Neural cell (in vitro differentiated cells): ENCODE measurements at regions not wholly inside any gene's neighbourhood (a gene's known extent, or its start where the extent isn't known, plus 50 kb on each side); places are given as distances from the start of the nearest gene placed in this dataset.

Experiments used
- H2AFZ ChIP-seq: fragments of 200-600, 300-800 bp; sonication (generic), shearing (Covaris generic); 2 replicates; pipeline ENCODE4 v1.6.0; 2014; ENCODE audit warnings: low read depth, mild to moderate bottlenecking, antibody characterized with exemption, low read length, moderate library complexity
- H3F3A ChIP-seq: fragments of 200-600 bp; shearing (Covaris generic); 2 replicates; pipeline ENCODE4 v1.6.1; 2016; ENCODE audit warnings: mild to moderate bottlenecking, moderate library complexity, mixed read lengths, antibody characterized with exemption, low read length; ENCODE audit not compliant: insufficient read depth, poor library complexity, severe bottlenecking
- H3K27ac ChIP-seq: fragments of 200-600, 300-800 bp; sonication (generic), shearing (Covaris generic); 2 replicates; pipeline ENCODE4 v1.5.1; 2014; ENCODE audit warnings: mild to moderate bottlenecking, low read length, moderate library complexity
- H3K27me3 ChIP-seq: fragments of 300-800, 200-600 bp; sonication (generic), shearing (Covaris generic); 2 replicates; pipeline ENCODE4 v1.6.0; 2014; ENCODE audit warnings: mild to moderate bottlenecking, low read depth, low read length, moderate library complexity; ENCODE audit not compliant: insufficient read depth
- H3K36me3 ChIP-seq: fragments of 300-800, 200-600 bp; sonication (generic), shearing (Covaris generic); 2 replicates; pipeline ENCODE4 v1.5.1; 2014; ENCODE audit warnings: mild to moderate bottlenecking, antibody characterized with exemption, low read length, moderate library complexity; ENCODE audit not compliant: insufficient read depth
- H3K4me2 ChIP-seq: fragments of 300-800, 200-600 bp; sonication (generic), shearing (Covaris generic); 2 replicates; pipeline ENCODE4 v1.6.0; 2014; ENCODE audit warnings: mild to moderate bottlenecking, low read length
- H3K4me3 ChIP-seq: fragments of 300-800, 200-600 bp; sonication (generic), shearing (Covaris generic); 2 replicates; pipeline ENCODE4 v1.5.1; 2014; ENCODE audit warnings: mild to moderate bottlenecking, low read length, moderate library complexity
- H3K79me2 ChIP-seq: fragments of 200-600 bp; shearing (Covaris generic); replicated peaks from 2 replicates; pipeline ENCODE4 v1.6.0; 2014; ENCODE audit warnings: mild to moderate bottlenecking, low read length, moderate library complexity; ENCODE audit not compliant: insufficient read depth
- H3K9ac ChIP-seq: fragments of 300-800, 200-600 bp; sonication (generic), shearing (Covaris generic); 2 replicates; pipeline ENCODE4 v1.6.1; 2016; ENCODE audit warnings: mild to moderate bottlenecking, low read length, mixed read lengths
- H3K9me2 ChIP-seq: fragments of 200-600 bp; shearing (Covaris generic); 2 replicates; pipeline ENCODE4 v1.6.1; 2016; ENCODE audit warnings: mild to moderate bottlenecking, low read length, mixed read lengths; ENCODE audit not compliant: insufficient read depth
- H3K9me3 ChIP-seq: fragments of 200-600, 300-800 bp; sonication (generic), shearing (Covaris generic); 2 replicates; pipeline ENCODE4 v1.6.1; 2016; ENCODE audit warnings: mild to moderate bottlenecking, mixed run types, low read length, moderate library complexity, mixed read lengths
- H4K20me1 ChIP-seq: fragments of 200-600 bp; shearing (Covaris generic); 2 replicates; pipeline ENCODE4 v1.6.1; 2016; ENCODE audit warnings: mild to moderate bottlenecking, mixed run types; ENCODE audit not compliant: insufficient read depth
- EP300 ChIP-seq: fragments of 450-650 bp; conservative IDR thresholded peaks from 2 replicates; pipeline ENCODE4 v1.6.1; 2014; ENCODE audit warnings: antibody characterized with exemption, mild to moderate bottlenecking, moderate library complexity; ENCODE audit not compliant: poor library complexity, severe bottlenecking
- EZH2 ChIP-seq: fragments of 200-600, 300-800 bp; shearing (Covaris generic), sonication (generic); IDR thresholded peaks from 2 replicates; pipeline ENCODE4 v1.6.1; 2014; ENCODE audit warnings: antibody characterized with exemption, low read length, borderline replicate concordance, mild to moderate bottlenecking; ENCODE audit not compliant: insufficient read depth, poor library complexity, severe bottlenecking
- MXI1 ChIP-seq: fragments of 450-650 bp; conservative IDR thresholded peaks from 2 replicates; pipeline ENCODE4 v1.6.1; 2014; ENCODE audit warnings: antibody characterized with exemption, mild to moderate bottlenecking; ENCODE audit not compliant: poor library complexity, severe bottlenecking
- POLR2AphosphoS5 ChIP-seq: IDR thresholded peaks from 2 replicates; pipeline ENCODE4 v1.6.1; 2012
- RAD21 ChIP-seq: fragments of 450-650 bp; conservative IDR thresholded peaks from 2 replicates; pipeline ENCODE4 v1.6.1; 2014; ENCODE audit warnings: antibody characterized with exemption, mild to moderate bottlenecking, moderate library complexity
- SMC3 ChIP-seq: fragments of 450-650 bp; conservative IDR thresholded peaks from 2 replicates; pipeline ENCODE4 v1.6.1; 2014; ENCODE audit warnings: antibody characterized with exemption, mild to moderate bottlenecking, moderate library complexity; ENCODE audit not compliant: poor library complexity
- TAF1 ChIP-seq: IDR thresholded peaks from 2 replicates; pipeline ENCODE4 v1.6.1; 2012; ENCODE audit warnings: low read depth
- TF ChIP-seq, protein P1 (sequence below): fragments of 450-650 bp; IDR thresholded peaks from 2 replicates; pipeline ENCODE4 v1.5.1; 2014; ENCODE audit warnings: antibody characterized with exemption, mild to moderate bottlenecking, moderate library complexity; ENCODE audit not compliant: poor library complexity, severe bottlenecking
- TF ChIP-seq, protein P2 (sequence below): IDR thresholded peaks from 2 replicates; pipeline ENCODE4 v1.6.1; 2012; ENCODE audit warnings: borderline replicate concordance

DNA sequence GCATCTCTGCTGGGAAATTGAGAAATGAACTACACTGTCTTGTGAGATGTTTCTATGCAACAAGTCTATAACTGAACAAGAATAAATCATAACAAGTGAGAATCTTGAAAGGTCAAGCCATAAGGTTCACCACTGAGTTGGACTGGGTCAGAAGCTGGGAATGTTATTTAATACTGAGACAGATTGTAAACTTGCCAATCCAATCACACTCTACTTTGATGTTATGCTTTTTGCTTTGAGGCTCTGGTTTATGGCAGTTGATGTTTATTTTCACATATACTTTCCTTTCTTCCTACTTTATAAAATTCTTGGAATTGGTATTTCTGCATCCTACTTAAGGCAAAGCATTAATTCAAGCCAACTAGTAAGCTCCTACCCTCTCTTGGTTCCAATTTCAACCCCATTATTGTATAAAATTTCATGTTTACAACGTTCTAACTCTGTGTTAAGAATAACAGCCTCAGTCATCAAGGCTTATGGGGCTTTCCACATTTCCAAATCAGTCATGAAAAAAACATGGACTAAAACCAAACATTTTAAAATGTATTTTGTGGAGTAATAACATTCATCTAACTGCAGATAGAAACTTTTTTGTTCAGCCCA lies 533.4 kb downstream of the NYAP2 start:
- no peak overlapping the region for H3K27ac ChIP-seq
- no peak overlapping the region for H3K4me3 ChIP-seq
- H3K9ac ChIP-seq = no peak overlapping the region
- no peaks in the 10 kb centered on the region for H3F3A ChIP-seq
- no peaks in the 10 kb centered on the region for H3K27me3 ChIP-seq
- H3K9me3 ChIP-seq = no peaks in the 10 kb centered on the region
- H3K4me2 ChIP-seq = no peak overlapping the region
- no peak overlapping the region for H2AFZ ChIP-seq
- H4K20me1 ChIP-seq = no peaks in the 10 kb centered on the region
- H3K9me2 ChIP-seq = no peaks in the 10 kb centered on the region
- H3K36me3 ChIP-seq = no peaks in the 10 kb centered on the region
- TF ChIP-seq EZH2 (no peak), MXI1 (no peak), POLR2AphosphoS5 (no peak)
- TF ChIP-seq, protein P1, sequence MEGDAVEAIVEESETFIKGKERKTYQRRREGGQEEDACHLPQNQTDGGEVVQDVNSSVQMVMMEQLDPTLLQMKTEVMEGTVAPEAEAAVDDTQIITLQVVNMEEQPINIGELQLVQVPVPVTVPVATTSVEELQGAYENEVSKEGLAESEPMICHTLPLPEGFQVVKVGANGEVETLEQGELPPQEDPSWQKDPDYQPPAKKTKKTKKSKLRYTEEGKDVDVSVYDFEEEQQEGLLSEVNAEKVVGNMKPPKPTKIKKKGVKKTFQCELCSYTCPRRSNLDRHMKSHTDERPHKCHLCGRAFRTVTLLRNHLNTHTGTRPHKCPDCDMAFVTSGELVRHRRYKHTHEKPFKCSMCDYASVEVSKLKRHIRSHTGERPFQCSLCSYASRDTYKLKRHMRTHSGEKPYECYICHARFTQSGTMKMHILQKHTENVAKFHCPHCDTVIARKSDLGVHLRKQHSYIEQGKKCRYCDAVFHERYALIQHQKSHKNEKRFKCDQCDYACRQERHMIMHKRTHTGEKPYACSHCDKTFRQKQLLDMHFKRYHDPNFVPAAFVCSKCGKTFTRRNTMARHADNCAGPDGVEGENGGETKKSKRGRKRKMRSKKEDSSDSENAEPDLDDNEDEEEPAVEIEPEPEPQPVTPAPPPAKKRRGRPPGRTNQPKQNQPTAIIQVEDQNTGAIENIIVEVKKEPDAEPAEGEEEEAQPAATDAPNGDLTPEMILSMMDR = no peak
- H3K79me2 ChIP-seq = no peaks in the 10 kb centered on the region

DNA sequence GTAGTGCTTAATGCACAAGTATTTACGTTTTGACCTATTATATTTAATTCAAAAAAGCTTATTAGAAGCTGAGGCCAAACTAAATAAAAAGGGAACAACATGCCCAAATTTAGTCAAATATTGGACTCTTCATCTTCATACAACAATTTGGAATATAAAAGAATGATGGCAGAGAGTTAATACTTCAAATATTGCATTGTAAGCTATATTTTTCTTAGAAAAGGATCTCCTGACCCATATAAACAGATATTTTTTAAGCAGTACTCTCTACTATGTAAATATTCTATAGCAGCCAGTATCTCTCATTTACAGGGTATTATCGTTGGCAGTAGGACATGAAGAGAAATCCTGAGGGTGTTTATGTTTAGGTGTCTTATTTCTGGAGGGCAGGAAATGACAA lies 531.2 kb downstream of the NYAP2 start:
- no peak overlapping the region for H3K9ac ChIP-seq
- H3K4me2 ChIP-seq = no peak overlapping the region
- H3K27me3 ChIP-seq = no peaks in the 10 kb centered on the region
- no peak for TF ChIP-seq TAF1
- TF ChIP-seq SMC3 = no peak
- TF ChIP-seq MXI1 = no peak
- TF ChIP-seq POLR2AphosphoS5 = no peak
- TF ChIP-seq, protein P1 = no peak
- TF ChIP-seq, protein P2, sequence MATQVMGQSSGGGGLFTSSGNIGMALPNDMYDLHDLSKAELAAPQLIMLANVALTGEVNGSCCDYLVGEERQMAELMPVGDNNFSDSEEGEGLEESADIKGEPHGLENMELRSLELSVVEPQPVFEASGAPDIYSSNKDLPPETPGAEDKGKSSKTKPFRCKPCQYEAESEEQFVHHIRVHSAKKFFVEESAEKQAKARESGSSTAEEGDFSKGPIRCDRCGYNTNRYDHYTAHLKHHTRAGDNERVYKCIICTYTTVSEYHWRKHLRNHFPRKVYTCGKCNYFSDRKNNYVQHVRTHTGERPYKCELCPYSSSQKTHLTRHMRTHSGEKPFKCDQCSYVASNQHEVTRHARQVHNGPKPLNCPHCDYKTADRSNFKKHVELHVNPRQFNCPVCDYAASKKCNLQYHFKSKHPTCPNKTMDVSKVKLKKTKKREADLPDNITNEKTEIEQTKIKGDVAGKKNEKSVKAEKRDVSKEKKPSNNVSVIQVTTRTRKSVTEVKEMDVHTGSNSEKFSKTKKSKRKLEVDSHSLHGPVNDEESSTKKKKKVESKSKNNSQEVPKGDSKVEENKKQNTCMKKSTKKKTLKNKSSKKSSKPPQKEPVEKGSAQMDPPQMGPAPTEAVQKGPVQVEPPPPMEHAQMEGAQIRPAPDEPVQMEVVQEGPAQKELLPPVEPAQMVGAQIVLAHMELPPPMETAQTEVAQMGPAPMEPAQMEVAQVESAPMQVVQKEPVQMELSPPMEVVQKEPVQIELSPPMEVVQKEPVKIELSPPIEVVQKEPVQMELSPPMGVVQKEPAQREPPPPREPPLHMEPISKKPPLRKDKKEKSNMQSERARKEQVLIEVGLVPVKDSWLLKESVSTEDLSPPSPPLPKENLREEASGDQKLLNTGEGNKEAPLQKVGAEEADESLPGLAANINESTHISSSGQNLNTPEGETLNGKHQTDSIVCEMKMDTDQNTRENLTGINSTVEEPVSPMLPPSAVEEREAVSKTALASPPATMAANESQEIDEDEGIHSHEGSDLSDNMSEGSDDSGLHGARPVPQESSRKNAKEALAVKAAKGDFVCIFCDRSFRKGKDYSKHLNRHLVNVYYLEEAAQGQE = no peak
- no peak for TF ChIP-seq RAD21
- TF ChIP-seq EP300 = no peak
- TF ChIP-seq EZH2 = no peak
- H3K27ac ChIP-seq = no peak overlapping the region
- H2AFZ ChIP-seq = no peak overlapping the region
- no peak overlapping the region for H3K4me3 ChIP-seq
- H3K9me3 ChIP-seq = no peaks in the 10 kb centered on the region
- no peaks in the 10 kb centered on the region for H4K20me1 ChIP-seq
- H3K79me2 ChIP-seq = no peaks in the 10 kb centered on the region
- H3K36me3 ChIP-seq = no peaks in the 10 kb centered on the region
- H3F3A ChIP-seq = no peaks in the 10 kb centered on the region
- no peaks in the 10 kb centered on the region for H3K9me2 ChIP-seq
